WTC11 (cell line): ENCODE measurements at regions not wholly inside any gene's neighbourhood (a gene's known extent, or its start where the extent isn't known, plus 50 kb on each side); places are given as distances from the start of the nearest gene placed in this dataset.
"Not testable (repeated sequence)": the region's sequence is repeated elsewhere in the genome, so short reads cannot be mapped to it uniquely, and the experiment has no call there.

ENCODE experiments used
- ATAC-seq: fragments of 200-7000 bp; cut with Tn5 transposase; 2 replicates; pipeline ENCODE4 v1.10.0; 2021; ENCODE audit warnings: mild to moderate bottlenecking, moderate library complexity
- CTCF ChIA-PET: fragments of 300-600 bp; sonication (Branson Sonifier 250); formaldehyde crosslinking; loops from one replicate; lab custom pipeline; 2021; ENCODE audit warnings: antibody characterized with exemption; lab: Charles Lee
- POLR2A ChIA-PET: fragments of 350-600 bp; sonication (Branson Sonifier 250); formaldehyde crosslinking; loops from one replicate; lab custom pipeline; 2021; ENCODE audit warnings: antibody characterized with exemption; lab: Charles Lee
- DNase-seq: peaks from one replicate; pipeline ENCODE4 v3.0.0; 2021; ENCODE audit warnings: low spot score
- H3K27ac Mint-ChIP-seq: 2 replicates; pipeline ENCODE4 v1.8.0; 2021; ENCODE audit warnings: mixed read lengths
- H3K27me3 Mint-ChIP-seq: 2 replicates; pipeline ENCODE4 v1.8.0; 2021; ENCODE audit warnings: low read depth, mild to moderate bottlenecking, moderate library complexity, mixed read lengths
- H3K36me3 Mint-ChIP-seq: 2 replicates; pipeline ENCODE4 v1.8.0; 2021; ENCODE audit warnings: mixed read lengths
- H3K4me1 Mint-ChIP-seq: 2 replicates; pipeline ENCODE4 v1.8.0; 2022; ENCODE audit warnings: mixed read lengths
- H3K4me3 Mint-ChIP-seq: 2 replicates; pipeline ENCODE4 v1.8.0; 2021; ENCODE audit warnings: mild to moderate bottlenecking, moderate library complexity, mixed read lengths
- H3K9me3 Mint-ChIP-seq: 2 replicates; pipeline ENCODE4 v1.8.0; 2021; ENCODE audit warnings: mixed read lengths
- ERG ChIP-seq: fragments of 250-450 bp; sonication (Bioruptor Pico); IDR thresholded peaks from 2 replicates; pipeline ENCODE4 v1.8.0; 2021; ENCODE audit warnings: mild to moderate bottlenecking
- ETV6 ChIP-seq: sonication (generic); formaldehyde crosslinking; IDR thresholded peaks from 2 replicates; pipeline ENCODE4 v1.8.1; 2022; ENCODE audit warnings: mild to moderate bottlenecking, missing genetic modification reagents
- FOXP4 ChIP-seq: sonication (generic); formaldehyde crosslinking; IDR thresholded peaks from 2 replicates; pipeline ENCODE4 v1.8.0; 2022; ENCODE audit warnings: mild to moderate bottlenecking, missing genetic modification reagents
- NFE2L1 ChIP-seq: sonication (generic); formaldehyde crosslinking; IDR thresholded peaks from 2 replicates; pipeline ENCODE4 v1.8.1; 2023; ENCODE audit warnings: missing genetic modification reagents
- RORB ChIP-seq: fragments of 250-450 bp; sonication (Bioruptor Pico); IDR thresholded peaks from 2 replicates; pipeline ENCODE4 v1.9.0; 2021; ENCODE audit warnings: mild to moderate bottlenecking
- TEAD1 ChIP-seq: sonication (generic); formaldehyde crosslinking; IDR thresholded peaks from 2 replicates; pipeline ENCODE4 v1.8.0; 2022; ENCODE audit warnings: mild to moderate bottlenecking, missing genetic modification reagents
- TP53 ChIP-seq: sonication (generic); formaldehyde crosslinking; IDR thresholded peaks from 2 replicates; pipeline ENCODE4 v1.8.1; 2023; ENCODE audit warnings: mild to moderate bottlenecking, missing genetic modification reagents
- USF1 ChIP-seq: sonication (generic); formaldehyde crosslinking; IDR thresholded peaks from 2 replicates; pipeline ENCODE4 v1.8.0; 2022; ENCODE audit warnings: mild to moderate bottlenecking, missing genetic modification reagents
- ZBTB43 ChIP-seq: sonication (generic); formaldehyde crosslinking; IDR thresholded peaks from 2 replicates; pipeline ENCODE4 v1.8.1; 2023; ENCODE audit warnings: mild to moderate bottlenecking, missing genetic modification reagents
- ZMAT4 ChIP-seq: fragments of 250-450 bp; sonication (Bioruptor Pico); IDR thresholded peaks from 2 replicates; pipeline ENCODE4 v1.9.0; 2021; ENCODE audit warnings: mild to moderate bottlenecking
- ZNF281 ChIP-seq: sonication (generic); formaldehyde crosslinking; IDR thresholded peaks from 2 replicates; pipeline ENCODE4 v1.8.0; 2023; ENCODE audit warnings: mild to moderate bottlenecking, missing genetic modification reagents
- ZNF396 ChIP-seq: fragments of 250-450 bp; sonication (Bioruptor Pico); IDR thresholded peaks from 2 replicates; pipeline ENCODE4 v1.8.0; 2021; ENCODE audit warnings: mild to moderate bottlenecking, moderate library complexity, borderline replicate concordance
- ZNF416 ChIP-seq: fragments of 250-450 bp; sonication (Bioruptor Pico); IDR thresholded peaks from 2 replicates; pipeline ENCODE4 v1.9.0; 2021; ENCODE audit warnings: mild to moderate bottlenecking, inconsistent platforms

GRCh38 chr9:74083681-74084433, 413.3 kb upstream of the RORB start:
- TF ChIP-seq TEAD1 (CRISPR knock-in tag) (peak; percentile 63; the same call in 1 of the 2 replicates), RORB (CRISPR knock-in tag) (no peak), FOXP4 (peak; percentile 64; the same call in 1 of the 2 replicates), ZNF416 (no peak)
- ChIA-PET POLR2A (no interaction called here), CTCF (no interaction called here)
- DNase-seq (no peak), ATAC-seq (peak; percentile 87)
- H3K9me3 Mint-ChIP-seq = peaks cover 10% of the 10 kb centered on the region
- peak overlapping the region; percentile 93 for H3K27ac Mint-ChIP-seq
- H3K4me1 Mint-ChIP-seq = peaks cover 50% of the 10 kb centered on the region
- H3K4me3 Mint-ChIP-seq = peak overlapping the region; percentile 55
- peaks cover 59% of the 10 kb centered on the region for H3K36me3 Mint-ChIP-seq
- H3K27me3 Mint-ChIP-seq = no peaks in the 10 kb centered on the region

- H3K27me3 Mint-ChIP-seq, H3K9me3 Mint-ChIP-seq, CTCF ChIA-PET, POLR2A ChIA-PET: not testable (repeated sequence)
- TF ChIP-seq USF1 (0 out of 2 replicates have a peak, but pooled peaks have one; percentile 13), TEAD1 (CRISPR knock-in tag) (peak; percentile 91), ZMAT4 (CRISPR knock-in tag) (0 out of 2 replicates have a peak, but pooled peaks have one; percentile 45), NFE2L1 (CRISPR knock-in tag) (peak; percentile 65; the same call in 1 of the 2 replicates), ZBTB43 (CRISPR knock-in tag) (0 out of 2 replicates have a peak, but pooled peaks have one; percentile 39), ZNF396 (CRISPR knock-in tag) (0 out of 2 replicates have a peak, but pooled peaks have one; percentile 29)
- peak overlapping the region; percentile 99 for H3K4me3 Mint-ChIP-seq
- ATAC-seq (peak; percentile 64), DNase-seq (peak; percentile 25)
- H3K4me1 Mint-ChIP-seq = peaks cover 51% of the 10 kb centered on the region
- H3K27ac Mint-ChIP-seq = peak overlapping the region; percentile 98
- peaks cover 70% of the 10 kb centered on the region for H3K36me3 Mint-ChIP-seq
Measured at GRCh38 chr9:74085384-74086037, 411.6 kb upstream of the RORB start.

- CTCF ChIA-PET, H3K27me3 Mint-ChIP-seq, POLR2A ChIA-PET, ATAC-seq, DNase-seq: not testable (repeated sequence)
- Mint-ChIP-seq H3K27ac (peak overlapping the region; percentile 99), H3K36me3 (peaks cover 97% of the 10 kb centered on the region), H3K9me3 (peaks cover 19% of the 10 kb centered on the region), H3K4me3 (peak overlapping the region; percentile 99), H3K4me1 (peaks cover 63% of the 10 kb centered on the region)
- 0 out of 2 replicates have a peak, but pooled peaks have one; percentile 57 for TF ChIP-seq TEAD1 (CRISPR knock-in tag)
- 0 out of 2 replicates have a peak, but pooled peaks have one; percentile 13 for TF ChIP-seq ETV6 (CRISPR knock-in tag)
Measured at GRCh38 chr9:74090921-74091320, 406.2 kb upstream of the RORB start.

- Mint-ChIP-seq H3K36me3 (peaks cover 94% of the 10 kb centered on the region), H3K27me3 (no peaks in the 10 kb centered on the region), H3K4me3 (peak overlapping the region; percentile 99), H3K9me3 (peaks cover 29% of the 10 kb centered on the region), H3K4me1 (peaks cover 63% of the 10 kb centered on the region), H3K27ac (peak overlapping the region; percentile 99)
- DNase-seq (no peak), ATAC-seq (no peak)
- ChIA-PET CTCF (no interaction called here), POLR2A (interaction anchor here (1.1 kb wide), 1 partner anchor 10 kb away, joined by 4 read pairs; no protein-coding TSS in a partner anchor)
- TF ChIP-seq TP53 (CRISPR knock-in tag) = no peak
- TF ChIP-seq ZNF281 (CRISPR knock-in tag) = no peak
- TF ChIP-seq ERG (CRISPR knock-in tag) = no peak
- TF ChIP-seq NFE2L1 (CRISPR knock-in tag) = no peak
- no peak for TF ChIP-seq ETV6 (CRISPR knock-in tag)
Measured at GRCh38 chr9:74092491-74092834, 404.7 kb upstream of the RORB start.
